ENCODE measurements at regions not wholly inside any gene's neighbourhood (a gene's known extent, or its start where the extent isn't known, plus 50 kb on each side); places are given as distances from the start of the nearest gene placed in this dataset.

- Histone ChIP-seq H3K4me1 (no peaks in the 10 kb centered on the region), H3K9me3 (replicated peaks) (peaks cover 13% of the 10 kb centered on the region), H3K36me3 (no peaks in the 10 kb centered on the region), H3K4me3 (no peak overlapping the region), H3K27me3 (ENCODE audit: low read depth) (no peaks in the 10 kb centered on the region), H3K27ac (replicated peaks) (no peak overlapping the region)
- no peak for DNase-seq
- intact Hi-C loops (cut with micrococcal nuclease) = no loop called here
- TF ChIP-seq CTCF (IDR thresholded peaks at IDR 0.05; ENCODE audit: borderline replicate concordance) = no peak
Measured at GRCh38 chr11:95534809-95535208, 254.8 kb downstream of the FAM76B start.

GRCh38 chr11:95534226-95534625, 255.4 kb downstream of the FAM76B start:
- H3K27ac ChIP-seq (replicated peaks) = no peak overlapping the region
- H3K36me3 ChIP-seq = no peaks in the 10 kb centered on the region
- H3K27me3 ChIP-seq (ENCODE audit: low read depth) = no peaks in the 10 kb centered on the region
- no peak for DNase-seq
- intact Hi-C loops (cut with micrococcal nuclease) = no loop called here
- no peaks in the 10 kb centered on the region for H3K4me1 ChIP-seq
- TF ChIP-seq CTCF (IDR thresholded peaks at IDR 0.05; ENCODE audit: borderline replicate concordance) = no peak
- peaks cover 13% of the 10 kb centered on the region for H3K9me3 ChIP-seq (replicated peaks)
- no peak overlapping the region for H3K4me3 ChIP-seq

- DNase-seq = no peak
- Histone ChIP-seq H3K9me3 (replicated peaks) (peaks cover 13% of the 10 kb centered on the region), H3K27ac (replicated peaks) (no peak overlapping the region), H3K27me3 (ENCODE audit: low read depth) (no peaks in the 10 kb centered on the region), H3K4me1 (no peaks in the 10 kb centered on the region), H3K36me3 (no peaks in the 10 kb centered on the region), H3K4me3 (no peak overlapping the region)
- TF ChIP-seq CTCF (IDR thresholded peaks at IDR 0.05; ENCODE audit: borderline replicate concordance) = no peak
- intact Hi-C loops (cut with micrococcal nuclease) = no loop called here
Measured at GRCh38 chr11:95531116-95531515, 258.5 kb downstream of the FAM76B start.

GRCh38 chr11:95524314-95525036, 265.1 kb downstream of the FAM76B start:
- Histone ChIP-seq H3K27ac (replicated peaks) (peak overlapping the region; percentile 18), H3K36me3 (no peaks in the 10 kb centered on the region), H3K27me3 (ENCODE audit: low read depth) (no peaks in the 10 kb centered on the region), H3K4me3 (no peak overlapping the region), H3K9me3 (replicated peaks) (no peaks in the 10 kb centered on the region), H3K4me1 (no peaks in the 10 kb centered on the region)
- DNase-seq = no peak
- TF ChIP-seq CTCF (IDR thresholded peaks at IDR 0.05; ENCODE audit: borderline replicate concordance) = no peak
- intact Hi-C loops (cut with micrococcal nuclease) = no loop called here

GRCh38 chr11:95522874-95523273, 266.7 kb downstream of the FAM76B start:
- TF ChIP-seq CTCF (IDR thresholded peaks at IDR 0.05; ENCODE audit: borderline replicate concordance) = no peak
- Histone ChIP-seq H3K27me3 (ENCODE audit: low read depth) (no peaks in the 10 kb centered on the region), H3K9me3 (replicated peaks) (no peaks in the 10 kb centered on the region), H3K4me1 (no peaks in the 10 kb centered on the region), H3K27ac (replicated peaks) (no peak overlapping the region), H3K4me3 (no peak overlapping the region), H3K36me3 (no peaks in the 10 kb centered on the region)
- intact Hi-C loops (cut with micrococcal nuclease) = no loop called here
- DNase-seq = no peak

Measured in left ventricle myocardium inferior (tissue), 1 donor.